K562 (cell line): ENCODE measurements at regions not wholly inside any gene's neighbourhood (a gene's known extent, or its start where the extent isn't known, plus 50 kb on each side); places are given as distances from the start of the nearest gene placed in this dataset.

ENCODE experiments used
- ATAC-seq: fragments of 200-7000 bp; cut with Tn5 transposase; 3 replicates; pipeline ENCODE4 v1.9.1; 2020; ENCODE audit warnings: moderate library complexity
- BruUV-seq: library from RNA; stranded (reverse); fragments of 400-500 nt; replicated peaks from 2 replicates; lab custom pipeline; 2021; lab: Mats Ljungman, UMichigan
- CTCF ChIA-PET: fragments of 300-600 bp; formaldehyde crosslinking; extraction: SDS; loops from one replicate; lab custom pipeline; 2021; ENCODE audit warnings: low intra/inter-chr PET ratio; lab: Yijun Ruan, JAX
- POLR2A ChIA-PET: fragments of 300-600, 350-650 bp; sonication (Branson Sonifier 250); formaldehyde crosslinking; extraction: SDS; loops from one replicate; lab custom pipeline; 2021; ENCODE audit warnings: antibody characterized with exemption, inconsistent platforms; lab: Yijun Ruan, JAX
- DNase-seq, 4 experiments: peaks; one replicate each; pipeline versions ENCODE4 v3.0.0 to v3.0.0-alpha.2; 2011 to 2018; ENCODE audit warnings: low spot score in 3 of 4, mixed read lengths in 3 of 4; ENCODE audit errors: extremely low read depth in 1 of 4
- FAIRE-seq: peaks from 2 replicates; lab custom pipeline; 2011; peaks lifted over from hg19 to GRCh38; lab: Jason Lieb, UNC
- H2AFZ ChIP-seq: 2 replicates; pipeline ENCODE4 v1.6.0; 2011; ENCODE audit warnings: low read depth, low read length, control low read depth, inconsistent platforms
- H3K27ac ChIP-seq: fragments of 200-600 bp; 3 replicates; pipeline ENCODE4 v1.8.0; 2011; ENCODE audit warnings: low read depth, mild to moderate bottlenecking, control low read depth, inconsistent platforms, low read length, moderate library complexity, mixed read lengths; ENCODE audit errors: extremely low read depth
- H3K27me3 ChIP-seq, 2 experiments: fragments of 300-600 bp in 1 of 2; 2 replicates in 1 of 2; 3 replicates in 1 of 2; pipeline versions ENCODE4 v1.6.0 to v1.8.0; 2011; ENCODE audit warnings: inconsistent platforms in 2 of 2, low read length in 2 of 2, mild to moderate bottlenecking in 1 of 2, mixed read lengths in 1 of 2, moderate library complexity in 1 of 2; ENCODE audit not compliant: control insufficient read depth in 2 of 2, insufficient read depth in 2 of 2
- H3K36me3 ChIP-seq: fragments of 300-600 bp; 3 replicates; pipeline ENCODE4 v1.8.0; 2011; ENCODE audit warnings: mild to moderate bottlenecking, low read length, inconsistent platforms; ENCODE audit not compliant: control insufficient read depth, insufficient read depth
- H3K4me1 ChIP-seq, 2 experiments: fragments of 200-600 bp in 1 of 2; replicated peaks in 1 of 2; 2 replicates in 1 of 2; 3 replicates in 1 of 2; pipeline versions ENCODE4 v1.5.1 to v1.8.0; 2011; ENCODE audit warnings: inconsistent platforms in 2 of 2, low read length in 2 of 2, mild to moderate bottlenecking in 1 of 2, mixed read lengths in 1 of 2, moderate library complexity in 1 of 2; ENCODE audit not compliant: control insufficient read depth in 2 of 2, insufficient read depth in 2 of 2
- H3K4me2 ChIP-seq: 2 replicates; pipeline ENCODE4 v1.6.1; 2011; ENCODE audit warnings: low read length, control low read depth, inconsistent platforms, mixed read lengths; ENCODE audit not compliant: insufficient read depth
- H3K4me3 ChIP-seq: fragments of 200-600 bp; sonication (generic), shearing (Covaris generic); 2 replicates; pipeline ENCODE4 v1.5.1; 2016; ENCODE audit warnings: control low read depth, inconsistent platforms
- H3K79me2 ChIP-seq: fragments of 200-600 bp; 3 replicates; pipeline ENCODE4 v1.8.0; 2011; ENCODE audit warnings: low read length, inconsistent platforms; ENCODE audit not compliant: control insufficient read depth, insufficient read depth
- H3K9ac ChIP-seq, 2 experiments: 2 replicates each; pipeline versions ENCODE4 v1.6.0 to v1.6.1; 2011; ENCODE audit warnings: low read depth in 2 of 2, low read length in 2 of 2, control low read depth in 1 of 2, inconsistent platforms in 1 of 2, mild to moderate bottlenecking in 1 of 2, mixed read lengths in 1 of 2; ENCODE audit not compliant: insufficient read depth in 1 of 2
- H3K9me1 ChIP-seq: one replicate; pipeline ENCODE4 v1.6.0; 2011; ENCODE audit warnings: inconsistent platforms, mild to moderate bottlenecking, low read length, moderate library complexity; ENCODE audit not compliant: control insufficient read depth, insufficient read depth
- H3K9me3 ChIP-seq: replicated peaks from 2 replicates; pipeline ENCODE4 v1.5.1; 2011; ENCODE audit warnings: low read depth, low read length, inconsistent platforms; ENCODE audit not compliant: control insufficient read depth, insufficient read depth
- H4K20me1 ChIP-seq: replicated peaks from 2 replicates; pipeline ENCODE4 v1.6.1; 2011; ENCODE audit warnings: low read length, inconsistent platforms, mixed read lengths; ENCODE audit not compliant: control insufficient read depth, insufficient read depth
- DACH1 ChIP-seq: fragments of 450-650 bp; IDR thresholded peaks from 2 replicates; pipeline ENCODE4 v1.6.1; 2018; ENCODE audit not compliant: partially characterized antibody
- KDM4B ChIP-seq, 2 experiments: fragments of 450-650 bp in 1 of 2; sonication (generic) in 1 of 2; IDR thresholded peaks; 2 replicates each; pipeline ENCODE4 v1.6.1; 2016 to 2017; ENCODE audit warnings: borderline replicate concordance in 2 of 2, antibody characterized with exemption in 1 of 2, low read depth in 1 of 2, mild to moderate bottlenecking in 1 of 2
- MAFK ChIP-seq: IDR thresholded peaks from 2 replicates; pipeline ENCODE4 v1.6.1; 2011; ENCODE audit warnings: low read length, improper control_type of control experiment
- MBD2 ChIP-seq: sonication (generic); IDR thresholded peaks from 2 replicates; pipeline ENCODE4 v1.6.1; 2016; ENCODE audit warnings: low read depth, borderline replicate concordance
- RHOXF2B ChIP-seq: fragments of 250-450 bp; sonication (Bioruptor Pico); conservative IDR thresholded peaks from 2 replicates; pipeline ENCODE4 v1.5.1; 2021
- ZBTB9 ChIP-seq: fragments of 450-650 bp; formaldehyde crosslinking; IDR thresholded peaks from 2 replicates; pipeline ENCODE4 v1.4.0; 2020; ENCODE audit warnings: mild to moderate bottlenecking, moderate library complexity
- ZNF197 ChIP-seq: fragments of 200-800 bp; sonication (Bioruptor generic); IDR thresholded peaks from 2 replicates; pipeline ENCODE4 v1.6.1; 2016; ENCODE audit warnings: low read depth, missing genetic modification characterization, missing compliant biosample characterization
- ZNF282 ChIP-seq: sonication (generic); formaldehyde crosslinking; IDR thresholded peaks from 2 replicates; pipeline ENCODE4 v1.8.1; 2023; ENCODE audit warnings: missing genetic modification reagents
- ZNF445 ChIP-seq: fragments of 250-450 bp; sonication (Bioruptor Pico); IDR thresholded peaks from 2 replicates; pipeline ENCODE4 v1.4.0; 2020; ENCODE audit warnings: low read depth, mild to moderate bottlenecking, moderate library complexity
- ZNF518B ChIP-seq: fragments of 250-450 bp; sonication (Bioruptor Pico); IDR thresholded peaks from 2 replicates; pipeline ENCODE4 v1.5.0; 2021; ENCODE audit warnings: mild to moderate bottlenecking, moderate library complexity
- ZNF780A ChIP-seq: fragments of 250-450 bp; sonication (Bioruptor Pico); IDR thresholded peaks from 2 replicates; pipeline ENCODE4 v1.5.0; 2021; ENCODE audit warnings: mild to moderate bottlenecking
- WGBS: fragments of 100-300 bp; shearing (Covaris generic); methylation state at CpG from one replicate; pipeline ENCODE4 v1.1.6; 2016; ENCODE audit warnings: low coverage, mixed read lengths; ENCODE audit not compliant: insufficient coverage; ENCODE audit errors: missing lambda C conversion rate; 5-methylcytosine and 5-hydroxymethylcytosine counted together
- in situ Hi-C: fragments of 300-500 bp; cut with MboI; formaldehyde crosslinking; loops from 4 replicates; pipeline ENCODE4 v1.15.0; 2018; ENCODE audit warnings: inconsistent platforms, mixed read lengths
- intact Hi-C: fragments of 100-400 bp; cut with micrococcal nuclease; formaldehyde crosslinking; loops from 2 replicates; pipeline ENCODE4 v1.14.2; 2022

GRCh38 chr13:72415817-72416216, 311.6 kb downstream of the MZT1 start:
- ChIA-PET CTCF (no interaction called here), POLR2A (no interaction called here)
- H3K9me1 ChIP-seq, result no peaks in the 10 kb centered on the region
- no peak overlapping the region for H3K4me3 ChIP-seq
- H3K36me3 ChIP-seq, result no peaks in the 10 kb centered on the region
- ATAC-seq, result no peak
- H3K9ac ChIP-seq, result no peak overlapping the region
- no peaks in the 10 kb centered on the region for H3K27me3 ChIP-seq
- BruUV-seq, result no TSS peak
- FAIRE-seq, result no peak
- DNase-seq, result no peak
- no peaks in the 10 kb centered on the region for H4K20me1 ChIP-seq
- in situ Hi-C loops (no loop called here), intact Hi-C loops (no loop called here)
- no peak for TF ChIP-seq KDM4B (IDR thresholded peaks at IDR 0.05; ENCODE audit: borderline replicate concordance in 2 of 2, low read depth in 1 of 2)
- 0% methylated on average over 3 of the region's 3 CpGs for WGBS
- no peaks in the 10 kb centered on the region for H3K4me1 ChIP-seq
- no peak overlapping the region for H3K27ac ChIP-seq
- H3K4me2 ChIP-seq, result no peak overlapping the region
- H3K79me2 ChIP-seq, result no peaks in the 10 kb centered on the region
- H3K9me3 ChIP-seq, result no peaks in the 10 kb centered on the region
- no peak overlapping the region for H2AFZ ChIP-seq

GRCh38 chr13:72412481-72412880, 314.9 kb downstream of the MZT1 start:
- Histone ChIP-seq H3K4me3 (no peak overlapping the region), H3K27ac (no peak overlapping the region), H3K9ac (no peak overlapping the region), H2AFZ (no peak overlapping the region), H3K36me3 (no peaks in the 10 kb centered on the region), H3K27me3 (no peaks in the 10 kb centered on the region), H3K79me2 (no peaks in the 10 kb centered on the region), H3K4me1 (no peaks in the 10 kb centered on the region), H3K4me2 (no peak overlapping the region), H4K20me1 (no peaks in the 10 kb centered on the region), H3K9me1 (no peaks in the 10 kb centered on the region), H3K9me3 (no peaks in the 10 kb centered on the region)
- ChIA-PET POLR2A (no interaction called here), CTCF (no interaction called here)
- no peak for DNase-seq
- no TSS peak for BruUV-seq
- no peak for FAIRE-seq
- in situ Hi-C loops, result no loop called here
- intact Hi-C loops, result no loop called here
- ATAC-seq, result no peak
- WGBS, result 8% methylated on average over 2 of the region's 2 CpGs
- TF ChIP-seq DACH1 (no peak), ZNF282 (CRISPR knock-in tag) (no peak), ZBTB9 (no peak), RHOXF2B (CRISPR knock-in tag) (no peak), MAFK (no peak), MBD2 (no peak), ZNF518B (CRISPR knock-in tag) (no peak), ZNF445 (CRISPR knock-in tag) (no peak), ZNF780A (no peak), ZNF197 (CRISPR knock-in tag) (no peak)
